Thoracic aorta (tissue), 2 donors: ENCODE measurements at regions not wholly inside any gene's neighbourhood (a gene's known extent, or its start where the extent isn't known, plus 50 kb on each side); places are given as distances from the start of the nearest gene placed in this dataset.

Experiments used
- ATAC-seq: fragments of 150-250 bp; one replicate; pipeline ENCODE4 v1.8.0; 2017; ENCODE audit warnings: low read depth; ENCODE audit not compliant: insufficient number of reproducible peaks, low FRiP score
- DNase-seq: peaks from one replicate; pipeline ENCODE4 v3.0.0-alpha.2; 2020; ENCODE audit warnings: low spot score
- H3K27ac ChIP-seq, 2 donors: fragments of 200-600 bp; sonication (generic); 1 replicate in 1 of 2; 2 replicates in 1 of 2; pipeline ENCODE4 v1.5.1; 2016; ENCODE audit warnings: mild to moderate bottlenecking in 2 of 2, moderate library complexity in 2 of 2
- H3K27me3 ChIP-seq: fragments of 200-600 bp; sonication (generic); replicated peaks from 2 replicates; pipeline ENCODE4 v1.6.0; 2016; ENCODE audit warnings: mild to moderate bottlenecking; ENCODE audit not compliant: insufficient read depth
- H3K36me3 ChIP-seq: fragments of 200-600 bp; sonication (generic); one replicate; pipeline ENCODE4 v1.5.1; 2016
- H3K4me1 ChIP-seq, 2 donors: fragments of 200-600 bp; sonication (generic); 1 replicate in 1 of 2; 2 replicates in 1 of 2; pipeline versions ENCODE4 v1.5.1 to v1.6.0; 2016; ENCODE audit warnings: low read depth in 2 of 2, mild to moderate bottlenecking in 1 of 2; ENCODE audit not compliant: control insufficient read depth in 1 of 2
- H3K4me3 ChIP-seq: fragments of 200-600 bp; sonication (generic); 2 replicates; pipeline ENCODE4 v1.5.1; 2016; ENCODE audit warnings: mild to moderate bottlenecking
- H3K9me3 ChIP-seq: fragments of 200-600 bp; sonication (generic); 2 replicates; pipeline ENCODE4 v1.5.1; 2016
- TF ChIP-seq, protein P1 (sequence below): fragments of 200-600 bp; sonication (generic); IDR thresholded peaks from one replicate; pipeline ENCODE4 v1.5.1; 2019; ENCODE audit warnings: antibody characterized with exemption

DNA sequence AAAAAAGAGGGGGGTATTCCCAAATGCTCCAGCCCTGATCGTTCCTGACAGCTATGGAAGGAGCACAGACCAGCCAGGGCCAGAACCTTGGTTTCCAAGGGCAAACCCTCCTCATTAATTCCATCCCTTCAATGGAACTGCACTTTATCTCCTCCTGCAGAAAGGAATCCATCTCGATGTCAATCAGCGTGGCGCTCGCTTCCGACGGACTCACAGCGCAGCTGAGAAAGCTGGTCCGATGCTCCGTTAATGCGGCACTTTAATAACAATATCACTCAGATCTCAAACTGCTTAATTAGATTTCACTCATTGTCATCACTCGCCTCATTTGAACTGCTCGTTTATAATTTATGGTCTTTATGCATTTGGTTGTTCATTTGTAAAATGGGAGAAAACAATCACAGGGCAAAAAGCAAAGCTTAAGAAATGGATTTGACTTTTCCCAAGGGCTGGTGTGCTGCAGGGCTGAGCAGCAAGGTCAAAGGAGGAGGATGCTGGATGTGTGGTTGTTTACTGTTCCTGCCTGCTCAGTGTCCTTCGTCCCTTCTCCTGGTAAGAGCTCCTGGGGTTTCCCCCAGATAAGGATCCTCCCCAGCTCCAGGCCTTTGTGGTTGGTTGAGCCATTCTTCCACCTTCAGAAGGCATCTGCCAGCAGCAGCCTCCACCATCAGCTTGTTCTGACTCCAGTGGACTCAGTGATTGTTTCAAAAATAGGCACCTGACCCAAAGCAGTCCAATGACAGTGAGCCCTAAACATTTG, 152.7 kb downstream of the ANKRD60 start:
- Histone ChIP-seq H3K4me1 (peaks cover 0 to 7% of the 10 kb centered on the region in 2 donors), H3K4me3 (no peak overlapping the region), H3K27ac (no peak overlapping the region), H3K36me3 (no peaks in the 10 kb centered on the region), H3K9me3 (no peaks in the 10 kb centered on the region), H3K27me3 (no peaks in the 10 kb centered on the region)
- no peak for DNase-seq
- TF ChIP-seq, protein P1, sequence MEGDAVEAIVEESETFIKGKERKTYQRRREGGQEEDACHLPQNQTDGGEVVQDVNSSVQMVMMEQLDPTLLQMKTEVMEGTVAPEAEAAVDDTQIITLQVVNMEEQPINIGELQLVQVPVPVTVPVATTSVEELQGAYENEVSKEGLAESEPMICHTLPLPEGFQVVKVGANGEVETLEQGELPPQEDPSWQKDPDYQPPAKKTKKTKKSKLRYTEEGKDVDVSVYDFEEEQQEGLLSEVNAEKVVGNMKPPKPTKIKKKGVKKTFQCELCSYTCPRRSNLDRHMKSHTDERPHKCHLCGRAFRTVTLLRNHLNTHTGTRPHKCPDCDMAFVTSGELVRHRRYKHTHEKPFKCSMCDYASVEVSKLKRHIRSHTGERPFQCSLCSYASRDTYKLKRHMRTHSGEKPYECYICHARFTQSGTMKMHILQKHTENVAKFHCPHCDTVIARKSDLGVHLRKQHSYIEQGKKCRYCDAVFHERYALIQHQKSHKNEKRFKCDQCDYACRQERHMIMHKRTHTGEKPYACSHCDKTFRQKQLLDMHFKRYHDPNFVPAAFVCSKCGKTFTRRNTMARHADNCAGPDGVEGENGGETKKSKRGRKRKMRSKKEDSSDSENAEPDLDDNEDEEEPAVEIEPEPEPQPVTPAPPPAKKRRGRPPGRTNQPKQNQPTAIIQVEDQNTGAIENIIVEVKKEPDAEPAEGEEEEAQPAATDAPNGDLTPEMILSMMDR = no peak
- ATAC-seq = no peak

DNA sequence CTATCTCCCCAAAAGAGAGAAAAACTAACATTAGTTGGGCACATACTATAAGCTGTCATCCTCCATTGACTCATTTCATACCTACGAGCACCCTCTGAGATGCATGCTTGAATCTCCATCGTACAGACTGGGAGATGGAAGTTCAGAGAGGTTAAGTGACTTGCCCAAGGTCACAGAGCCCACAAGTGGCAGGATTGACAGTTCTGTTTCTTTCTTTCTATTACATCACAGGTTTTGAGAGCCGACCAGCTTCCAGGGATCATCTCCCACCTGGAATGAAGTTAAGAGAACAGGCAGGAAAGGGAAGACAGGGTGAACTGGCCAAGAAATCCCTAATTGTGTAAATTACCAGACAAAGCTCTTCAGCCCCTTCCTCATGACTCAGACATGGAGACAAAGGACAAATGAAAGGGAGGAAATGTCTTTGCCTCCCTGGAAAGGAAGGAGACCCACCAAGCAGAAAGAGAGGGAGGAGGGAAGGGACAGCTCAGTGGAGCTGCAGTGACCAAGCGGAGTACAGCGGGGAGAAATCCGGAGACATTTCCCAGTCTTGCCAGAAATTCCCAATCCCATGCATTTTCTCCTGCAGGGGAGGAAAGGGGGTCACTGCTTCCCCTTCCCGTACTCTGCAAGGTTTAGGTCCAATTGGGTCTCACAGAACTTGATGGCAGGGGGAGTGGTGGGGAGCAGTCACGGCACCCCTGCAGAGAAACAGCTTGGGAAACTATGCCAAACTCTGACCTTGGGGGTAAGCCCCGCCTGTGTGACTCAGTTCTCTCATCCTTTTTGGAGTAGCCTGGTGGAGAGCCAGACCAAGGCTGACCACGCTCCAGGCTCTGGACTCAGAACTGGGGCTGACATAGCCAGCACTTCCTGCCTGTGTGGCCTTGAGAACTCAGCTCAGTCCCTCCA, 154.3 kb downstream of the ANKRD60 start:
- H3K27ac ChIP-seq = no peak overlapping the region
- DNase-seq (no peak), ATAC-seq (no peak)

DNA sequence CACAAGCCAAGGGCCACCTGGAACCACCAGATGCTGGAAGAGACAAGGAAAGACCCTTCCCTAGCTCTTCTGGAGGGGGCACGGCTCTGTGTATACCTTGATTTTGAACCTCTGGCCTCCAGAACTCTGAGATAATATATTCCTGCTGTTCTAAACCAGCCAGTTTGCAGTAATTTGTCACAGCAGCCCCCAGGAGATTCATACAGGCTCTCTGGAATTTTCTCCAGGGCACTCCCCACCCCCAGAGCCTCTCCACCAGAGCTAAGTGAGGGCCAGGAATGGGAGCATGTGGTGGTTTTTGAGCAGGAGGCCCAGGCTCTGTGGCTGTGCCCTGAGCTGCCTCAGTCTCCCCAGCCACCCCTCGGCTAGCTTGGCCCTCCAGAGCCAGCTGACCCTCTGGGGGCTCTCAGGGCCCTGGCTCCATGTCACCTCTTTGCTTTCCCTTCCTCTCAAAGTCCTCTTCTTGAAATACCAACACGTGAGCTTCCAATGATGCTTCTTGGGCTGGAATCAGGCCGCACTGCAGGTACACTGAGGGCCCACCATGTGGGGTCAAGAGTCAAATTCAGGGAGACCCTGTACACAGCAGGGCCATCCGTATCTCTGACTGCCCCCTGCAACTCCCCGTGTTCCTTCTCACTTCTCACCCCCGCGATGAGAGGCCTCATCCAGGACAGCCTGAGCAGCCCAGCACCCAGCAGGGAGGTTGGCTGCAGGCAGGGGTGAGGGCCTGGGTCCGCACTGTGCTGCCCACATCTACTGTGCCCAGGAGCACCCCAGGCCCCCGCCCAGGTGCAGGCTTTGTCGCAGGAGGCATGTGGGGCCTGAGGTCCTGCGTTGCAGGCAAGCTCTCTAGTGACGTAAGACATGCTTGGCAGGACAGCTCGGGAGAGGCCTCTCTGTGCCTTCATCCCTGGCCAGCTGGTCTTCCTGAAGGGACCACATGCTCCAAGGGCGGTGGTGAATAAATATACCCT, 155.5 kb downstream of the ANKRD60 start:
- H3K27ac ChIP-seq = no peak overlapping the region
- no peaks in the 10 kb centered on the region for H3K27me3 ChIP-seq
- H3K9me3 ChIP-seq = no peaks in the 10 kb centered on the region
- H3K36me3 ChIP-seq = no peaks in the 10 kb centered on the region
- DNase-seq = no peak
- TF ChIP-seq, protein P1 = no peak
- ATAC-seq = no peak
- H3K4me3 ChIP-seq = no peak overlapping the region
- no peaks in the 10 kb centered on the region for H3K4me1 ChIP-seq

More for the DNA sequence above, 154.3 kb downstream of the ANKRD60 start:
- Histone ChIP-seq H3K4me1 (peaks cover 0 to 7% of the 10 kb centered on the region in 2 donors), H3K36me3 (no peaks in the 10 kb centered on the region), H3K4me3 (no peak overlapping the region), H3K9me3 (no peaks in the 10 kb centered on the region), H3K27me3 (no peaks in the 10 kb centered on the region)
- TF ChIP-seq, protein P1 = no peak

DNA sequence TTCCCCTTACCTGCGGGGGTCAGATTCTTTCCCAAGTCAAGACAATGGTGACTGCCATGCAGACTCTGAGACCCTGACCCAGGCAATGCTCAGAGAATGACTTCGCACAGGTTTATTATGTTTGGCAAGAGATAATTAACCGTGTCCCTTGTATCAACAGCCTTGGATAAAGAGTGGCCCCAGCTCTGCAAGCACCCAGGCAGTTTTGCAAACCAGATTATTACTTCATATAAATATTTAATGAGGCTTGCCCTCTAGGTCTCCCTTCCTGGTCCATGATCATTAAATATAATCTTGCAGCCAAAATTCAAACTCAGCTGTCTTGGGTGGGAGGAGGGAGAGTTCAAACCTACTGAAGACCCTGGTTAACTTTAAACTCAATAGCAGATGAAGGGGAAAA, 156.5 kb downstream of the ANKRD60 start:
- Histone ChIP-seq H3K36me3 (no peaks in the 10 kb centered on the region), H3K27ac (no peak overlapping the region), H3K9me3 (no peaks in the 10 kb centered on the region), H3K27me3 (no peaks in the 10 kb centered on the region), H3K4me3 (no peak overlapping the region), H3K4me1 (no peaks in the 10 kb centered on the region)
- no peak for DNase-seq
- ATAC-seq = no peak
- TF ChIP-seq, protein P1 = no peak
